ENCODE measurements at regions not wholly inside any gene's neighbourhood (a gene's known extent, or its start where the extent isn't known, plus 50 kb on each side); places are given as distances from the start of the nearest gene placed in this dataset.

GRCh38 chr13:75024602-75025001 lies 457.4 kb downstream of the TBC1D4 start:
- no peaks in the 10 kb centered on the region for H3K9me3 Mint-ChIP-seq
- no peaks in the 10 kb centered on the region for H3K36me3 Mint-ChIP-seq (ENCODE audit: low read depth)
- no peak overlapping the region for H3K27ac Mint-ChIP-seq
- no peaks in the 10 kb centered on the region for H3K4me1 Mint-ChIP-seq (ENCODE audit: low read depth)
- H3K27me3 Mint-ChIP-seq (ENCODE audit: low read depth) = no peaks in the 10 kb centered on the region
- DNase-seq (ENCODE audit: low spot score) = no peak
- no peak overlapping the region for H3K4me3 Mint-ChIP-seq

GRCh38 chr13:75023609-75024008 lies 458.4 kb downstream of the TBC1D4 start:
- H3K4me1 Mint-ChIP-seq (ENCODE audit: low read depth) = no peaks in the 10 kb centered on the region
- H3K36me3 Mint-ChIP-seq (ENCODE audit: low read depth) = no peaks in the 10 kb centered on the region

GRCh38 chr13:75021151-75021550 lies 460.8 kb downstream of the TBC1D4 start:
- H3K27ac Mint-ChIP-seq = no peak overlapping the region
- H3K27me3 Mint-ChIP-seq (ENCODE audit: low read depth) = no peaks in the 10 kb centered on the region
- DNase-seq (ENCODE audit: low spot score) = no peak
- no peaks in the 10 kb centered on the region for H3K9me3 Mint-ChIP-seq
- no peak overlapping the region for H3K4me3 Mint-ChIP-seq
- H3K36me3 Mint-ChIP-seq (ENCODE audit: low read depth) = no peaks in the 10 kb centered on the region
- H3K4me1 Mint-ChIP-seq (ENCODE audit: low read depth) = no peaks in the 10 kb centered on the region

More at GRCh38 chr13:75023609-75024008, 458.4 kb downstream of the TBC1D4 start:
- Mint-ChIP-seq H3K9me3 (no peaks in the 10 kb centered on the region), H3K4me3 (no peak overlapping the region), H3K27ac (no peak overlapping the region), H3K27me3 (ENCODE audit: low read depth) (no peaks in the 10 kb centered on the region)
- DNase-seq (ENCODE audit: low spot score) = no peak

GRCh38 chr13:75016225-75016624 lies 465.7 kb downstream of the TBC1D4 start:
- H3K36me3 Mint-ChIP-seq (ENCODE audit: low read depth) = no peaks in the 10 kb centered on the region
- H3K4me3 Mint-ChIP-seq = no peak overlapping the region
- DNase-seq (ENCODE audit: low spot score) = no peak
- H3K4me1 Mint-ChIP-seq (ENCODE audit: low read depth) = no peaks in the 10 kb centered on the region
- no peak overlapping the region for H3K27ac Mint-ChIP-seq
- no peaks in the 10 kb centered on the region for H3K27me3 Mint-ChIP-seq (ENCODE audit: low read depth)
- H3K9me3 Mint-ChIP-seq = no peaks in the 10 kb centered on the region

GRCh38 chr13:75013818-75014217 lies 468.2 kb downstream of the TBC1D4 start:
- no peaks in the 10 kb centered on the region for H3K4me1 Mint-ChIP-seq (ENCODE audit: low read depth)
- no peaks in the 10 kb centered on the region for H3K36me3 Mint-ChIP-seq (ENCODE audit: low read depth)
- no peak for DNase-seq (ENCODE audit: low spot score)
- H3K4me3 Mint-ChIP-seq = no peak overlapping the region
- H3K27ac Mint-ChIP-seq = no peak overlapping the region
- no peaks in the 10 kb centered on the region for H3K9me3 Mint-ChIP-seq
- H3K27me3 Mint-ChIP-seq (ENCODE audit: low read depth) = no peaks in the 10 kb centered on the region

- no peak for DNase-seq (ENCODE audit: low spot score)
Measured at GRCh38 chr13:75010941-75011340, 471.0 kb downstream of the TBC1D4 start.

DNA sequence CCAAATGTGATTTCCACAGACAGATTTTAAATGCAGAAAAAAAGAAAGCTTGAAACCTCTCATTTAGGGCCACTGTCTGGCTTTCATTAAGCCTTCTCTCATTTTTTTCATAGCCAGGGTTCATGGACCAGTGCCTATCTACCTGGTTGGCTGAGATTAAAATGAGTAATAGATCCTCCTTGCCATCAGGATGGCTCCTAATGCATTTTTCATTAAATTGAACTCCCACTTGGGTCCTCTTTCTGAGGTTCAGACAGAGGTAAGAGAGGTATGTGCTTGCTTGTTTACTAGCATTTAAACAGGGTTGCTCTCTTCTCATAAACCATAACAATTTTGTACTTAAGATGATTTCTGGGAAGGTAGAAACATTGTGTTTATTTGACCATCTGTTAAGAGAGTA lies 473.0 kb downstream of the TBC1D4 start:
- DNase-seq (ENCODE audit: low spot score) = no peak
- no peaks in the 10 kb centered on the region for H3K9me3 Mint-ChIP-seq
- no peak overlapping the region for H3K27ac Mint-ChIP-seq
- no peak overlapping the region for H3K4me3 Mint-ChIP-seq
- H3K36me3 Mint-ChIP-seq (ENCODE audit: low read depth) = no peaks in the 10 kb centered on the region
- H3K4me1 Mint-ChIP-seq (ENCODE audit: low read depth) = no peaks in the 10 kb centered on the region
- no peaks in the 10 kb centered on the region for H3K27me3 Mint-ChIP-seq (ENCODE audit: low read depth)

More at GRCh38 chr13:75010941-75011340, 471.0 kb downstream of the TBC1D4 start:
- H3K4me3 Mint-ChIP-seq = no peak overlapping the region
- H3K27me3 Mint-ChIP-seq (ENCODE audit: low read depth) = no peaks in the 10 kb centered on the region
- no peaks in the 10 kb centered on the region for H3K4me1 Mint-ChIP-seq (ENCODE audit: low read depth)
- no peak overlapping the region for H3K27ac Mint-ChIP-seq
- no peaks in the 10 kb centered on the region for H3K9me3 Mint-ChIP-seq
- H3K36me3 Mint-ChIP-seq (ENCODE audit: low read depth) = no peaks in the 10 kb centered on the region

DNA sequence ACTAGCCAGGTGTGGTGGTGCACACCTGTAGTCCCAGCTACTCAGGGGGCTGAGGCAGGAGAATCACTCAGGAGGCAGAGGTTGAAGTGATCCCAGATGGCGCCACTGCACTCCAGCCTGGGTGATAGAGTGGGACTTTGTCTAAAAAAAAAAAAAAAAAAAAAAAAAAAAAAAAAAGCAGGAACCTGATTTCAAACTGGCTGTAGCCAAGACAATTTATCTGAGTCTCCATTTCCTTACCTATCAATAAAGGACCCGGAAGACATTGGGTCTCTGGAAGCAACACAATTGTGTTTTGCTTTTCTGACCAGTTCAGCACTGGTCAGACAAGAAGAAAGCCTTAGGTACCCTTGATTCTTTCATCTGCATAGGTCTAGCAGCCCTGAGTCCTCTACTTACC lies 491.0 kb downstream of the TBC1D4 start:
- Mint-ChIP-seq H3K36me3 (ENCODE audit: low read depth) (no peaks in the 10 kb centered on the region), H3K9me3 (no peaks in the 10 kb centered on the region), H3K27ac (no peak overlapping the region), H3K4me1 (ENCODE audit: low read depth) (no peaks in the 10 kb centered on the region), H3K27me3 (ENCODE audit: low read depth) (no peaks in the 10 kb centered on the region), H3K4me3 (no peak overlapping the region)
- no peak for DNase-seq (ENCODE audit: low spot score)

GRCh38 chr13:74987124-74987690 lies 494.8 kb downstream of the TBC1D4 start:
- H3K36me3 Mint-ChIP-seq (ENCODE audit: low read depth) = no peaks in the 10 kb centered on the region
- H3K9me3 Mint-ChIP-seq = no peaks in the 10 kb centered on the region
- no peak for DNase-seq (ENCODE audit: low spot score)
- no peak overlapping the region for H3K4me3 Mint-ChIP-seq
- no peaks in the 10 kb centered on the region for H3K4me1 Mint-ChIP-seq (ENCODE audit: low read depth)
- no peaks in the 10 kb centered on the region for H3K27me3 Mint-ChIP-seq (ENCODE audit: low read depth)
- H3K27ac Mint-ChIP-seq = no peak overlapping the region

DNA sequence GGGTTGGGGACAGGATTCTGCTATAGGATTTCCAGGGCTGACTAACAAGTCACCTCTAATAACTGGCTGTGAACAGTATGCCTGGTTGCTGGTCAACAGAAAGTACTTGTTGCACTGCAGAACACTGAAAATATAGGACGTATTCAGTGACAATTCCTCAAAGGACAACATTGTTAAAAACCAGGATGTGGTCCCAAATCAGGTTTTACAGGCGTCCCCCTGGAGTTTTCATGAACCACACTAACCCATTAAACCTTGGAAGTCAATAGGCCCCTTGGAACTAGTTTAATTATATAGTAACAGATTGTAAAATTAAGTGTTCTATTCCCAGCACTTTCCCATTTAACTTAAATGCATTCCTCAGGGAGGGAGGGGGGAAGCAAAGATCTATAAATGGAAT lies 495.4 kb downstream of the TBC1D4 start:
- Mint-ChIP-seq H3K9me3 (no peaks in the 10 kb centered on the region), H3K27me3 (ENCODE audit: low read depth) (no peaks in the 10 kb centered on the region), H3K36me3 (ENCODE audit: low read depth) (no peaks in the 10 kb centered on the region), H3K4me1 (ENCODE audit: low read depth) (no peaks in the 10 kb centered on the region), H3K27ac (no peak overlapping the region), H3K4me3 (no peak overlapping the region)
- no peak for DNase-seq (ENCODE audit: low spot score)

DNA sequence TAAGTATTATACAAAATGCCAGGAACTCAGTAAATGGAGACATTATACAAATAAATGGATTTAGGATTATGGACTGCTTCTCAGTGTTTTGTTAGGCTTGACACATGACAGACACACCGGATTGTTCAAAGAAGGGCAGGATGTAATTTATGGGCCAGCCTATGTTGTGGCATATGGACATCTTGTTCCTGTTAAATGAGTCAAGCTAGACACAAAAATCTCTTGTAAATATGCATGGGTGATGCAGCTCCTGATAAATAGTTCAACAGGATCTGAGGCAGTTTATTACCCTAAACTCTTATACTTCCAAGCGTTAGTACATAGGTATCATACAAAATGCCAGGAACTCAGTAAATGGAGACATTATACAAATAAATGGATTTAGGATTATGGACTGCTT lies 502.3 kb downstream of the TBC1D4 start:
- Mint-ChIP-seq H3K9me3 (no peaks in the 10 kb centered on the region), H3K4me3 (no peak overlapping the region), H3K27ac (no peak overlapping the region), H3K4me1 (ENCODE audit: low read depth) (no peaks in the 10 kb centered on the region), H3K27me3 (ENCODE audit: low read depth) (no peaks in the 10 kb centered on the region), H3K36me3 (ENCODE audit: low read depth) (no peaks in the 10 kb centered on the region)
- DNase-seq (ENCODE audit: low spot score) = no peak

DNA sequence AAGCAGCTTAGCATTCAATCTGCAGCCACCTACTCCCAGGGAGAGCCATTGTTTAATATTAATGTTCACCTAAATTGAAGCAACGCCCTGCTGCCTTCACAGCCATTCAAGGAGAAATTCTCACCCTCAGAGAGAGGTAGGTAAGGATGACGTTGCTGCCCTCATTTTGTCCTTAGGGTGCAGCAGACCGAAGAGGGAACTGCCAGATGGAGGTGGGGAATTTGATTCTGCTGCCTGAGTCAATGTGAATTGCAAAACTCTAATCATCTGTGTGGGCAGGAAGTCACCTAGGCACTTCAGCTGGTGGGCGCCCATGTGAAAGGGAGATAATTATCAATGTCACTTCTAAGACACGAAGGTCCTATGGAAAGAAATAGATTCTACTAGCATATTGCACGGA lies 503.4 kb downstream of the TBC1D4 start:
- H3K9me3 Mint-ChIP-seq = no peaks in the 10 kb centered on the region
- no peaks in the 10 kb centered on the region for H3K4me1 Mint-ChIP-seq (ENCODE audit: low read depth)
- no peaks in the 10 kb centered on the region for H3K27me3 Mint-ChIP-seq (ENCODE audit: low read depth)
- H3K27ac Mint-ChIP-seq = no peak overlapping the region
- no peak for DNase-seq (ENCODE audit: low spot score)
- no peak overlapping the region for H3K4me3 Mint-ChIP-seq
- H3K36me3 Mint-ChIP-seq (ENCODE audit: low read depth) = no peaks in the 10 kb centered on the region

DNA sequence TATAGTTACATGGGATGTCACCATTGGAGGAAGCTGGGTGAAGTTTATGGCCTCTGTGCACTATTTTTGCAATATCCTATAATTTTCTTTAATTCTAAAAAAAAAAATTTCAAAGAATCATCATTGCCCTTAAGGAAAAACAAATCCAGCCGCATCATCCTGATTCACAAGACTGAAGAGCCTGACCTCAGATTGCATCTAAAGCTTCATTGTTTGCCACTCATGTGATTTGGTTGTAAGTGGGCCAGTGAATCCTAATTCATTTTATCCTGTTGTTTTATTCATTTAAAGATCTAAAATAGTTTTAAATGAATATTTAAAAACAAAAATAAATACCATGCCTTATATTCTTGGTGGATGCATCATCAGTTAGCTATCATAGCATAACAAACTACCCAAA lies 504.5 kb downstream of the TBC1D4 start:
- Mint-ChIP-seq H3K36me3 (ENCODE audit: low read depth) (no peaks in the 10 kb centered on the region), H3K27ac (no peak overlapping the region), H3K9me3 (no peaks in the 10 kb centered on the region), H3K27me3 (ENCODE audit: low read depth) (no peaks in the 10 kb centered on the region), H3K4me1 (ENCODE audit: low read depth) (no peaks in the 10 kb centered on the region), H3K4me3 (no peak overlapping the region)
- DNase-seq (ENCODE audit: low spot score) = no peak

- Mint-ChIP-seq H3K36me3 (ENCODE audit: low read depth) (no peaks in the 10 kb centered on the region), H3K4me1 (ENCODE audit: low read depth) (no peaks in the 10 kb centered on the region), H3K27me3 (ENCODE audit: low read depth) (no peaks in the 10 kb centered on the region), H3K4me3 (no peak overlapping the region), H3K9me3 (no peaks in the 10 kb centered on the region), H3K27ac (no peak overlapping the region)
- DNase-seq (ENCODE audit: low spot score) = no peak
Measured at GRCh38 chr13:74975111-74975510, 506.9 kb downstream of the TBC1D4 start.

Measured in T-helper 2 cell treated with Interferon-gamma antibody and Interleukin-4, amounts not matched to agents 5 μg/mL and 100 μg/mL, for 36 hours (primary cell).